MM.1S (cell line): ENCODE measurements at regions not wholly inside any gene's neighbourhood (a gene's known extent, or its start where the extent isn't known, plus 50 kb on each side); places are given as distances from the start of the nearest gene placed in this dataset.
"Not testable (repeated sequence)": the region's sequence is repeated elsewhere in the genome, so short reads cannot be mapped to it uniquely, and the experiment has no call there.

Experiments
- DNase-seq: peaks from one replicate; pipeline ENCODE4 v3.0.0-alpha.2; 2015
- H2AFZ ChIP-seq: fragments of 300-600 bp; sonication (generic); 2 replicates; pipeline ENCODE4 v1.6.0; 2016; ENCODE audit warnings: antibody characterized with exemption, low read length
- H3F3A ChIP-seq: fragments of 300-600 bp; sonication (generic); 2 replicates; pipeline ENCODE4 v1.6.1; 2016; ENCODE audit warnings: mild to moderate bottlenecking, antibody characterized with exemption, low read length, moderate library complexity, mixed read lengths; ENCODE audit not compliant: insufficient read depth
- H3K27ac ChIP-seq: fragments of 300-600 bp; sonication (generic); 2 replicates; pipeline ENCODE4 v1.5.1; 2016; ENCODE audit warnings: mild to moderate bottlenecking, low read length
- H3K27me3 ChIP-seq: fragments of 300-600 bp; sonication (generic); replicated peaks from 2 replicates; pipeline ENCODE4 v1.6.0; 2016; ENCODE audit warnings: low read length; ENCODE audit not compliant: insufficient read depth
- H3K36me3 ChIP-seq: fragments of 300-600 bp; sonication (generic); replicated peaks from 2 replicates; pipeline ENCODE4 v1.6.1; 2016; ENCODE audit warnings: mild to moderate bottlenecking, low read length, mixed read lengths; ENCODE audit not compliant: insufficient read depth
- H3K4me1 ChIP-seq: fragments of 300-600 bp; sonication (generic); 2 replicates; pipeline ENCODE4 v1.6.1; 2016; ENCODE audit warnings: low read length, mixed read lengths
- H3K4me2 ChIP-seq: fragments of 300-600 bp; sonication (generic); 2 replicates; pipeline ENCODE4 v1.6.0; 2016; ENCODE audit warnings: low read depth, low read length
- H3K4me3 ChIP-seq: fragments of 300-600 bp; sonication (generic); 2 replicates; pipeline ENCODE4 v1.5.1; 2016; ENCODE audit warnings: low read length, mixed read lengths
- H3K79me2 ChIP-seq: fragments of 300-600 bp; sonication (generic); 2 replicates; pipeline ENCODE4 v1.6.1; 2016; ENCODE audit warnings: mixed run types, low read length, mixed read lengths
- H3K9ac ChIP-seq: fragments of 300-600 bp; sonication (generic); 2 replicates; pipeline ENCODE4 v1.6.1; 2016; ENCODE audit warnings: low read length, mixed read lengths
- H3K9me2 ChIP-seq: fragments of 300-600 bp; sonication (generic); replicated peaks from 2 replicates; pipeline ENCODE4 v1.6.1; 2016; ENCODE audit warnings: mild to moderate bottlenecking, low read length, mixed read lengths; ENCODE audit not compliant: insufficient read depth
- H3K9me3 ChIP-seq: fragments of 300-600 bp; sonication (generic); replicated peaks from 2 replicates; pipeline ENCODE4 v1.6.1; 2016; ENCODE audit warnings: mild to moderate bottlenecking, low read length, mixed read lengths; ENCODE audit not compliant: insufficient read depth
- H4K20me1 ChIP-seq: fragments of 300-600 bp; sonication (generic); 2 replicates; pipeline ENCODE4 v1.6.1; 2016; ENCODE audit warnings: mild to moderate bottlenecking, low read length, moderate library complexity, mixed read lengths; ENCODE audit not compliant: insufficient read depth
- EZH2 ChIP-seq: fragments of 300-600 bp; sonication (generic); optimal IDR thresholded peaks from 2 replicates; pipeline ENCODE3; 2017; ENCODE audit warnings: low read depth, mild to moderate bottlenecking, antibody characterized with exemption, low read length, mixed read lengths
- EZH2phosphoT487 ChIP-seq: fragments of 300-600 bp; sonication (generic); IDR thresholded peaks from 2 replicates; pipeline ENCODE4 v1.6.1; 2018; ENCODE audit warnings: antibody characterized with exemption, low read length
- TF ChIP-seq, protein P1 (sequence below): fragments of 300-600 bp; sonication (generic); IDR thresholded peaks from 2 replicates; pipeline ENCODE4 v1.5.1; 2016; ENCODE audit warnings: antibody characterized with exemption, low read length, mixed read lengths

DNA sequence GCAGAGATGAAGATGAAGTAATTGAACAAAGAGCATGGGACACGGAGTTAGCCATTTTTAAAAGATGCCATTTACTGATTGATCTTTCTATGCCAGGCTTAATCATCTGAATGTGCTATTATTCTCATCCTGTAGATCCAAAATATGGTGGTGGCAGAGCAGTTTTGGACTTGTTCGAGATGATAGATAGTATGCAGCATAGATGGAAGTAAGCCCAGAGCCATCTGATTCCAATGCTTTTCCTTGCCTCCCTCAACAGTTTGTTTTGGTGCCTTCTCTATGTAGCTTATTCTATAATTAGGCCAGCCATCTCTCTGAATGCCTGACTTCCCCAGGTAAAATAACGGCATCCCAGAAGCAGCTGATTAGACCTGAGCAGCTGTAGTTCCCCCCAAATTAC is 152.6 kb upstream of the CLNK start:
- Histone ChIP-seq H3K9ac (no peak overlapping the region), H2AFZ (no peak overlapping the region), H3K27ac (no peak overlapping the region), H3K4me3 (no peak overlapping the region), H3K4me2 (no peak overlapping the region), H3K9me3 (no peaks in the 10 kb centered on the region), H3K36me3 (no peaks in the 10 kb centered on the region), H3K27me3 (no peaks in the 10 kb centered on the region), H3K9me2 (no peaks in the 10 kb centered on the region), H3K4me1 (no peaks in the 10 kb centered on the region), H4K20me1 (no peaks in the 10 kb centered on the region), H3F3A (no peaks in the 10 kb centered on the region), H3K79me2 (no peaks in the 10 kb centered on the region)
- DNase-seq, result no peak
- TF ChIP-seq EZH2 (no peak), EZH2phosphoT487 (no peak)
- TF ChIP-seq, protein P1, sequence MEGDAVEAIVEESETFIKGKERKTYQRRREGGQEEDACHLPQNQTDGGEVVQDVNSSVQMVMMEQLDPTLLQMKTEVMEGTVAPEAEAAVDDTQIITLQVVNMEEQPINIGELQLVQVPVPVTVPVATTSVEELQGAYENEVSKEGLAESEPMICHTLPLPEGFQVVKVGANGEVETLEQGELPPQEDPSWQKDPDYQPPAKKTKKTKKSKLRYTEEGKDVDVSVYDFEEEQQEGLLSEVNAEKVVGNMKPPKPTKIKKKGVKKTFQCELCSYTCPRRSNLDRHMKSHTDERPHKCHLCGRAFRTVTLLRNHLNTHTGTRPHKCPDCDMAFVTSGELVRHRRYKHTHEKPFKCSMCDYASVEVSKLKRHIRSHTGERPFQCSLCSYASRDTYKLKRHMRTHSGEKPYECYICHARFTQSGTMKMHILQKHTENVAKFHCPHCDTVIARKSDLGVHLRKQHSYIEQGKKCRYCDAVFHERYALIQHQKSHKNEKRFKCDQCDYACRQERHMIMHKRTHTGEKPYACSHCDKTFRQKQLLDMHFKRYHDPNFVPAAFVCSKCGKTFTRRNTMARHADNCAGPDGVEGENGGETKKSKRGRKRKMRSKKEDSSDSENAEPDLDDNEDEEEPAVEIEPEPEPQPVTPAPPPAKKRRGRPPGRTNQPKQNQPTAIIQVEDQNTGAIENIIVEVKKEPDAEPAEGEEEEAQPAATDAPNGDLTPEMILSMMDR, result no peak

DNA sequence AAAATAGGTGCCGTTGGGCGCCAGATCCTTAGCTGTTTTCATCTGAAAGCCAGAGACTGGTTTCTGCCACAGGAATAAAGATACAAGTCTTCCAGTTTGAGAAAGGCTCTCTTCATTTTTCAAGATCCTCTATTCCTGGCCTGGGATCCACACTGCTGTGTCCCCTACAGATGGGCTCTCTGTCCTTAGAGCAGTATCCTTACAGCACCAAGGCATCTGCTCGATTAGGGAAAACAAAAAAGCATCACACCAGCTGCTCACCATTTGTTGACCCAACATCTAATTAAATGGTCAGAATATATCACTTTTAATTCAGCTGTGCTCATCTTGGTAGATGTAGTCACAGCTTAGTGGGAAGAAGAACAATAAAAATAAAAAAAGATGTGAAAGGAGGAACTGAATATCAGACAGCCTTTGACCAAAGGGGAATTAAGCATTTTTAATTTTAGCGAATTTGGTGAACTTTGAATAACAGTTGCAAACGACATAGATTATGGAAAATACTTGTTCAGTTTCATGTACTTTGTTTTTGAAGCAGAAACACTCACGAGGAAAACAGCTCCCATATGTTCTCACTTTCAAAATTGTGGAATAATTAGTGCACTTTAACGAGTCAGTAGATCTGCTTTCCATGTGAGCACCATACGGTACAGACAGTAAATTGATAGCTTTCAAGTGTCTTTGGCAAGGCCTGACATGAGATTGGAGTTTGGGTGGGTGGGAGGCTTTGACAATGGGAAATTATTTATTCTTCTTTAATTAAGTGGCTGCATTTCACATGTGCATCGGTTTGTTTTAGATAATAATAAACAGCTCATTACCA is 148.4 kb upstream of the CLNK start:
- H3K4me2 ChIP-seq, result no peak overlapping the region
- H3K9ac ChIP-seq, result no peak overlapping the region
- H3F3A ChIP-seq, result no peaks in the 10 kb centered on the region
- no peaks in the 10 kb centered on the region for H4K20me1 ChIP-seq
- TF ChIP-seq, protein P1, result no peak
- TF ChIP-seq EZH2 (no peak), EZH2phosphoT487 (no peak)
- H3K27me3 ChIP-seq, result no peaks in the 10 kb centered on the region
- no peaks in the 10 kb centered on the region for H3K9me2 ChIP-seq
- H3K9me3 ChIP-seq, result no peaks in the 10 kb centered on the region
- no peak overlapping the region for H3K4me3 ChIP-seq
- no peak overlapping the region for H2AFZ ChIP-seq
- H3K79me2 ChIP-seq, result no peaks in the 10 kb centered on the region
- no peak for DNase-seq
- H3K36me3 ChIP-seq, result no peaks in the 10 kb centered on the region
- H3K4me1 ChIP-seq, result no peaks in the 10 kb centered on the region
- H3K27ac ChIP-seq, result no peak overlapping the region

DNA sequence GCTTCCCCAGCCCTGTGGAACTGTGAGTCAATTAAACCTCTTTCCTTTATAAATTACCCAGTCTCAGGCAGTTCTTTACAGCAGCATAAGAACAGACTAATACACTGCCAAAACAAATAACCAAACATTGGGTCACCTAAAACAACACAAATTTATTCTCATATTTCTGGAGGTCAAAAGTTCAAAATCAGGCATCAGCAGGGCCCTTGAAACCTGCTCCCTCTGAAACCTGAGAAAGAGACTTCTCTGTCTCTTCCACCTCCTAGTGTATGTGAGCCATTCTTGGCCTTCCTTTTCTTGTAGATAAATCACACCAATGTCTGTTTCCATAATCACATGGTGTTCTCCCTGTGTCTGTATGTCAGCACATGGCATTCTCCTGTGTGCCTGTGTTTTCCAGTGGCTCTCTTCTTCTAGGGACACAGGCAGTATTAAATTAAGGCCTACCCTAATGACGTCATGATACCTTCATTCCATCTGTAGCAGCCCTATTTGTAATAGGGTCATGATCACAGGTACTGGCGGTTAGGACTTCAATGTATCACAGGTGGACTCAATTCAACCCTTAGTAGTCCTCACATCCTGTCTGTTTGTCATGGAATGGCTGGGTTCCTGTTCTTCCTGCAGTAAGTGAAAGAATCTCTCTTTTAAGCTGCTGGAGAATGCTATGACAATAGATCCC is 147.3 kb upstream of the CLNK start:
- no peaks in the 10 kb centered on the region for H3K79me2 ChIP-seq
- H3K27ac ChIP-seq, result no peak overlapping the region
- no peak overlapping the region for H2AFZ ChIP-seq
- H3K36me3 ChIP-seq, result no peaks in the 10 kb centered on the region
- no peak for TF ChIP-seq EZH2
- TF ChIP-seq EZH2phosphoT487, result no peak
- TF ChIP-seq, protein P1, result no peak
- no peaks in the 10 kb centered on the region for H3F3A ChIP-seq
- H3K27me3 ChIP-seq, result no peaks in the 10 kb centered on the region
- no peaks in the 10 kb centered on the region for H3K9me2 ChIP-seq
- no peak overlapping the region for H3K4me3 ChIP-seq
- DNase-seq, result no peak
- H3K4me2 ChIP-seq, result no peak overlapping the region
- no peaks in the 10 kb centered on the region for H3K9me3 ChIP-seq
- H3K9ac ChIP-seq, result no peak overlapping the region
- H3K4me1 ChIP-seq, result no peaks in the 10 kb centered on the region
- H4K20me1 ChIP-seq, result no peaks in the 10 kb centered on the region

DNA sequence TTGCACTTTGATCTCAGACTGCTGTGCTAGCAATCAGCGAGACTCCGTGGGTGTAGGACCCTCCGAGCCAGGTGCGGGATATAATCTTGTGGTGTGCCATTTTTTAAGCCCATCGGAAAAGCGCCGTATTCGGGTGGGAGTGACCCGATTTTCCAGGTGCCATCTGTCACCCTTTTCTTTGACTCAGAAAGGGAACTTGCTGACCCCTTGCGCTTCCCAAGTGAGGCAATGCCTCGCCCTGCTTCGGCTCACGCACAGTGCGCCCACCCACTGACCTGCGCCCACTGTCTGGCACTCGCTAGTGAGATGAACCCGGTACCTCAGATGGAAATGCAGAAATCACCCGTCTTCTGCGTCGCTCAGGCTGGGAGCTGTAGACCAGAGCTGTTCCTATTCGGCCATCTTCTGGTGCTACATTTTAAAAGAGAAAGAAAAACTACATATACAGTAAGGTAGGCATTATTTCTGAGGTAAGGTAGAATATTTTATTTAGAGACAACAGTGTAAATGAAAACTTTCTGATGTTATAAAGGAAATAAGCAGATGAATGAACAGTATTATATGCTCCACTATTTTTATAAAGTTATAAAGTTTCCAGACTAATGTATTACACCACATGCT is 144.5 kb upstream of the CLNK start:
- H3K27me3 ChIP-seq, H3K9me2 ChIP-seq, H3K4me1 ChIP-seq, H4K20me1 ChIP-seq, DNase-seq, H3K27ac ChIP-seq, H3K4me3 ChIP-seq, H3K9me3 ChIP-seq, H3K79me2 ChIP-seq, H3F3A ChIP-seq, H3K9ac ChIP-seq, H3K36me3 ChIP-seq, H3K4me2 ChIP-seq, H2AFZ ChIP-seq: not testable (repeated sequence)
